GM13976 (cell line): ENCODE measurements at regions not wholly inside any gene's neighbourhood (a gene's known extent, or its start where the extent isn't known, plus 50 kb on each side); places are given as distances from the start of the nearest gene placed in this dataset.
"Not testable (repeated sequence)": the region's sequence is repeated elsewhere in the genome, so short reads cannot be mapped to it uniquely, and the experiment has no call there.

ENCODE experiments used
- DNase-seq: peaks from one replicate; pipeline ENCODE4 v3.0.0; 2012; ENCODE audit warnings: low spot score
- in situ Hi-C: fragments of 300-500 bp; cut with MboI; formaldehyde crosslinking; loops from one replicate; pipeline ENCODE4 v1.12.0; 2022; ENCODE audit warnings: low sequenced_read_pairs, mixed read lengths, inconsistent platforms; ENCODE audit not compliant: unreplicated experiment
- TF ChIP-seq, protein P1 (sequence below): IDR thresholded peaks from 2 replicates; pipeline ENCODE4 v1.5.1; 2012; ENCODE audit warnings: borderline replicate concordance, mild to moderate bottlenecking; ENCODE audit not compliant: insufficient read depth; ENCODE audit errors: extremely low read depth, missing control alignments, control extremely low read depth

DNA sequence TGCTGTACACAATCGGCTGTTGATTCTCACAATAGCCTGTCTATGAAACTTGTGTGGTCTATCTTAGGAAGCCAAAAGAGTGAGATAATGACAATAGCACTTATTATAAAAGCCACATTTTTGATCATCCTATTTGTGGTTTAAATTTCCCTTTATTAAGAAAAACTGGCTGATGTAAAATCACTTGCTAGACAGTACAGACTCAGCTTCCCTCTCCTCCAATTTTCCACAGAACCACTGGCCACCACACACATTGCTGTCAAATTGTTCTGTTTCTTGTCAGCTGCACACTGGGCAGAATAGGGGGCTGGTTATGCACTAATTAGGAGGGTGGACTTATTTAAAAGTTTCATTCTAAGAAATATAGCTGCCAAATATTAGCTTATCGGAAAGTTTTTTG, 425.9 kb downstream of the EPHA3 start:
- TF ChIP-seq, protein P1, sequence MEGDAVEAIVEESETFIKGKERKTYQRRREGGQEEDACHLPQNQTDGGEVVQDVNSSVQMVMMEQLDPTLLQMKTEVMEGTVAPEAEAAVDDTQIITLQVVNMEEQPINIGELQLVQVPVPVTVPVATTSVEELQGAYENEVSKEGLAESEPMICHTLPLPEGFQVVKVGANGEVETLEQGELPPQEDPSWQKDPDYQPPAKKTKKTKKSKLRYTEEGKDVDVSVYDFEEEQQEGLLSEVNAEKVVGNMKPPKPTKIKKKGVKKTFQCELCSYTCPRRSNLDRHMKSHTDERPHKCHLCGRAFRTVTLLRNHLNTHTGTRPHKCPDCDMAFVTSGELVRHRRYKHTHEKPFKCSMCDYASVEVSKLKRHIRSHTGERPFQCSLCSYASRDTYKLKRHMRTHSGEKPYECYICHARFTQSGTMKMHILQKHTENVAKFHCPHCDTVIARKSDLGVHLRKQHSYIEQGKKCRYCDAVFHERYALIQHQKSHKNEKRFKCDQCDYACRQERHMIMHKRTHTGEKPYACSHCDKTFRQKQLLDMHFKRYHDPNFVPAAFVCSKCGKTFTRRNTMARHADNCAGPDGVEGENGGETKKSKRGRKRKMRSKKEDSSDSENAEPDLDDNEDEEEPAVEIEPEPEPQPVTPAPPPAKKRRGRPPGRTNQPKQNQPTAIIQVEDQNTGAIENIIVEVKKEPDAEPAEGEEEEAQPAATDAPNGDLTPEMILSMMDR: no peak
- DNase-seq: no peak
- in situ Hi-C loops: no loop called here

DNA sequence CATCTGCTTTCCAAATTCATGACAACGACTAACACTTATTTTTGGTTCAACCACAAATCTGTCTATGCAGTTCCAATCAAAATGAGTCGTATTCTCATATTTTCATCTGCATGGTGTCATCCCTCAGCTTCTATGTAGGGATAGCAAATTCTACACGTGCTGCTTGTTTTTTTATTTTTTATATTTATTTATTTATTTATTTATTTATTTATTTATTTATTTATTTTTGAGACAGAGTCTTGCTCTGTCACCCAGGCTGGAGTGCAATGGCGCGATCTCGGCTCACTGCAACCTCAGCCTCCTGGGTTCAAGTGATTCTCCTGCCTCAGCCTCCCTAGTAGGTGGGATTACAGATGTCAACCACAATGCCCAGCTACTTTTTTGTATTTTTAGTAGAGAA, 447.2 kb downstream of the EPHA3 start:
- in situ Hi-C loops: not testable (repeated sequence)

DNA sequence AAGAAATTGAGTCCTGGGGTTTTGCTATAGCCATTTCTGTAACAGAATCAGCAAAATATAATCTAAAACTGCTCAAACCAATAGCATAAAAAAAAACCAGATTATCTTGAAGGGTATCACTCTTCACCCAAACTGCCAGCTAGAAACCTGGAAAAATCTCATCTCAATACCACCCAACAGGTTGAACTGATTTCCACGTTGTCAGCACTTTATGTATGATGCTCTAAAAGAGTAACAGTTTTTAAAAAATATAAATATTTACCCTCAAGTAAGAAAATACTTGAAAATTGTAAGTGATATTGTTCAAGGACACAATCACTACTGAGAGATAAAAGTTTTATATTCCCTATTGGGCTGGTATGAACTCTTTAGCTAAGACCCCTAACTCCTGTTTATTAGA, 451.3 kb downstream of the EPHA3 start:
- in situ Hi-C loops: no loop called here
- no peak for DNase-seq
- TF ChIP-seq, protein P1: no peak

More for the DNA sequence above, 447.2 kb downstream of the EPHA3 start:
- not testable (repeated sequence) for DNase-seq

DNA sequence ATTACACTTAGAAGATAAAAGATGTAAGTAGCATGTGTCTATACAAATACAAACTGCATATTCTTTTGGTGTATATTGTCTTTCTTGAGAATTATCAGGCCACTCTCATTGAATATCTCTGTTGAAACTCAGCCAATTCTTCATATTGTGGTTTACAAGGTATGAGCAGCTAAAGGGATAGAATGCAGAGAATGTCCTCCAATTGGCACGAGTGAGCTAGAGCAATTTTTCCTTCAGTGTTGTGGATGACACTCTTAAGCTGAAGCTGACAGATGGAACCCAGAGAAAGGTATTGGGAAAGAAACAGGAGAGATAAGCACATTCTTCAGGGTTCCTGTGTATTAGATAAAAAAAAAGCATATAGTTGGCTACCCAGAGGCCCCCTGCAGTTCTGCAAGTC, 453.1 kb downstream of the EPHA3 start:
- in situ Hi-C loops: no loop called here
- no peak for DNase-seq
- TF ChIP-seq, protein P1: no peak

DNA sequence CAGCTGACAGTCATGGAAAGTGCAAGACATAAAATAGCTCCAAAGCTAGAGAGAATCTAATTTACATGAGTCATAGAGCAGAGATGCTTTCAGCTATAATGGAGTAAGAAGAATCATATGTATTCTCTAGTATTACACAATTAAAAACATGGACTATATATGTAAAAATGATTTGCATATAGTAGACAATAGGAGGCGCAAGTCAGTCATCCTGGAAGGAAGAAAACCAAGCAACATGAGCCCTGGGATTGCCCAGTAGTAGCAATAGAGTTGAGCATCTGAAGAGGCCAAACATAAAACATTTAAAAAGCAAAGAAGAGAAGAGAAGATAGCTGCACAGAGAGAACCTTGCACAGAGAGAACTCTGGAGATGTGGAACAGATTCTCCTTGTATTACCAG, 455.0 kb downstream of the EPHA3 start:
- no peak for DNase-seq
- in situ Hi-C loops: no loop called here
- TF ChIP-seq, protein P1: no peak

DNA sequence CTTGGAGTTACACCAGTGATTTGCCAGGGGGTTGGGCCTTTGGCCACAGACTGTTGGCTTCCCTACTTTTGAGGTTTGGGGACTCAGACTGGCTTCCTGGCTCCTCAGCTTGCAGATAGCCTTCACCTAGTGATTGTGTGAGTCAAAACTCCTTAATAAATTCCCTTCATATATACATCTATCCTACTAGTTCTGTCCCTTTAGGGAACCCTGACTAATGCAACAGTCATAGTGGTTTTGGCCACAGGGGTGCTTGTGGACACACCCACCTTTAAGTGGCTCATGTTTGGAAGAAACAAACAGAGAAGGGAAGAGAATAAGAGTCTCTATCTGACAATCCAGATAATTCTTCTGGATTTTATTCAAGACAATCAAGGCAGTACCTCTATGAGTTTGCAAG, 457.7 kb downstream of the EPHA3 start:
- TF ChIP-seq, protein P1: no peak
- in situ Hi-C loops: no loop called here
- DNase-seq: no peak

DNA sequence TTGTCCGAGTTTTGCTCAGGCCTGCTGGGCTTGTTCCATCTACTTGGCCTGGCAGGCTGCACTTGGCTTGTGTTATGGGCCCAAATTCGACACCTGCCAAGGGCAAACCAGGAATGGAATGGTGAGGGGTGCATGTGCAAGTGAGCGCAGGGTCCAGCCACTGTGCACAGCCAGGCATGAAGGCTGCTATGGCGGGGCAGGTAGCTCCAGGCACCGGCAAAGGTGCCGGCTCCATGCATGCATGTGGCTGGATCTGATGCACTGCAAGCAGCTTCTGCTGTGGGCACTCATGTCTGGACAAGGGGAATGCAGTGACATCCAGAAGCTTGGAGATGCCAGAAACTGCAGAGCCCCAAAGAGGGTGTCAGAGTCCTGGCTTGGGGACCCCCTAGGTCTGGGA, 463.0 kb downstream of the EPHA3 start:
- TF ChIP-seq, protein P1: no peak
- in situ Hi-C loops: no loop called here

More for the DNA sequence above, 463.0 kb downstream of the EPHA3 start:
- no peak for DNase-seq
